ENCODE measurements at regions not wholly inside any gene's neighbourhood (a gene's known extent, or its start where the extent isn't known, plus 50 kb on each side); places are given as distances from the start of the nearest gene placed in this dataset.

GRCh38 chr14:59096303-59096702, 92.2 kb upstream of the DAAM1 start:
- TF ChIP-seq ZNF850 (CRISPR knock-in tag; conservative IDR thresholded peaks at IDR 0.05) (no peak), POLR2A (IDR thresholded peaks at IDR 0.05; ENCODE audit: insufficient read depth in 1 of 2, low read depth in 2 of 2, low read length in 2 of 2) (no peak), NCOA5 (CRISPR knock-in tag; IDR thresholded peaks at IDR 0.05) (no peak), ZMYM2 (CRISPR knock-in tag; IDR thresholded peaks at IDR 0.05) (no peak), CTCF (CRISPR knock-in tag; IDR thresholded peaks at IDR 0.05) (no peak), MTA3 (CRISPR knock-in tag; IDR thresholded peaks at IDR 0.05) (no peak), RAD21 (CRISPR knock-in tag; IDR thresholded peaks at IDR 0.05) (no peak), MAFF (IDR thresholded peaks at IDR 0.05; ENCODE audit: low read depth, low read length) (no peak), EZH2 (conservative IDR thresholded peaks at IDR 0.05; ENCODE audit: low read depth, low read length) (no peak), KMT2A (CRISPR knock-in tag; IDR thresholded peaks at IDR 0.05) (no peak), TCF7L2 (IDR thresholded peaks at IDR 0.05; ENCODE audit: low read depth, low read length) (no peak), ZNF557 (CRISPR knock-in tag; IDR thresholded peaks at IDR 0.05) (no peak), POLR2AphosphoS5 (IDR thresholded peaks at IDR 0.05; ENCODE audit: low read depth, low read length) (no peak)

Measured in HepG2 (cell line).